ENCODE measurements at regions not wholly inside any gene's neighbourhood (a gene's known extent, or its start where the extent isn't known, plus 50 kb on each side); places are given as distances from the start of the nearest gene placed in this dataset.

DNA sequence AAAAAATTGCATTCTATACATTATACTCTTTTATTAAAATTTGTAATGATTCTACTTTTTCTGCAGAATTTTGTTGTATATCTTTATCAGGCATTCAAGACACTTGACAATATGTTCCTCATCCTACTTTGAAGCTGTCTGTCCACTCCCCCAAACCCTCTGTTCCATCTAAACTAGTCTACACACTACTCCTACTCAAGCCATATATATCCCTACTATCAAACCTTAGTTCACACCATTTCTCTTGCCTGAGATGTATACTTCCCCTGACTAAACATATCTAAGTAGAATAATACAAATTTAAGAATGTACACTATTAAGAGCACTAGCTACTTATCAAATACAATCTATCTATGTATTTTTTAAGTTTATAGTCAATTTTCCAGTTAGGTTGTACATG is 107.1 kb upstream of the FTMT start:
- no peak for DNase-seq (ENCODE audit: low spot score)
- TF ChIP-seq, protein P1, sequence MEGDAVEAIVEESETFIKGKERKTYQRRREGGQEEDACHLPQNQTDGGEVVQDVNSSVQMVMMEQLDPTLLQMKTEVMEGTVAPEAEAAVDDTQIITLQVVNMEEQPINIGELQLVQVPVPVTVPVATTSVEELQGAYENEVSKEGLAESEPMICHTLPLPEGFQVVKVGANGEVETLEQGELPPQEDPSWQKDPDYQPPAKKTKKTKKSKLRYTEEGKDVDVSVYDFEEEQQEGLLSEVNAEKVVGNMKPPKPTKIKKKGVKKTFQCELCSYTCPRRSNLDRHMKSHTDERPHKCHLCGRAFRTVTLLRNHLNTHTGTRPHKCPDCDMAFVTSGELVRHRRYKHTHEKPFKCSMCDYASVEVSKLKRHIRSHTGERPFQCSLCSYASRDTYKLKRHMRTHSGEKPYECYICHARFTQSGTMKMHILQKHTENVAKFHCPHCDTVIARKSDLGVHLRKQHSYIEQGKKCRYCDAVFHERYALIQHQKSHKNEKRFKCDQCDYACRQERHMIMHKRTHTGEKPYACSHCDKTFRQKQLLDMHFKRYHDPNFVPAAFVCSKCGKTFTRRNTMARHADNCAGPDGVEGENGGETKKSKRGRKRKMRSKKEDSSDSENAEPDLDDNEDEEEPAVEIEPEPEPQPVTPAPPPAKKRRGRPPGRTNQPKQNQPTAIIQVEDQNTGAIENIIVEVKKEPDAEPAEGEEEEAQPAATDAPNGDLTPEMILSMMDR (IDR thresholded peaks at IDR 0.05) = no peak
- H3K4me3 ChIP-seq = no peak overlapping the region
- no peak overlapping the region for H3K27ac ChIP-seq

DNA sequence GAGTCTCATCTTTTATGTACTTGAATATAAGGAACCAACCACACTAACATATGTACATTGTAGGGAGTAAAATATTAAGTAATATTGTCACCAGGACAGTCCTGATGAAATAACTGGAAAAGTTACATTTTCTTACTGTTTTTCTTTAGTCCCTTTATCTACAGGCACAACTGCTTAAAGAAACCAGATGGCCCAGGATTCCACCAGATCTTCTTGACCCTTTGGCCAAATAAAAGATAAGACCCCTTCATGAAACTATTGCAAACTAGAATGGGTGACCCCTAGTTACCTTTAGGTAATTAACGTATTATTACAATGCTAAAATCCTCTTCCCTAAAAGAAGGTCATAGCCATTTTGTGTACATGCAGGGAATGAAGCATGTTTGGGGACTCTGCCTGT is 106.3 kb upstream of the FTMT start:
- Histone ChIP-seq H3K4me3 (no peak overlapping the region), H3K27ac (no peak overlapping the region)
- TF ChIP-seq, protein P1 (IDR thresholded peaks at IDR 0.05) = no peak
- DNase-seq (ENCODE audit: low spot score) = no peak

DNA sequence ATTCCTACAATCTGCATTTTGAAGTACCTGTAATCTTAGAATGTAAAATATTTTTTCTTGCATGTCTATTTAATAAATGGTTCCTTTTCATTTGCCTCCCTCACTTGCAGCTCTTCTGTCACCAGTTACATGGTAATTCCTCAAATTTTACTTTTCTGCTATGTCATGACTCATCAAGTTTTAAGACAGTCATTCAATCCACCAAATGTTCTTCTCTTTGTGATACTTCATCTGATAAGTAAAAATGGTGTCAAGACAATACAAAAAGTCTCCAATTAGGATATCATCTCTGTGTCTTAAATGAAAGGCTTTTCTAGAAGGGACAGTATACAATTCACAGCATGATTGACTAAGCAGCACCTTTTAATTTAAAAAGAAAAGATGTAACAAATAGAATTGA is 104.9 kb upstream of the FTMT start:
- no peak overlapping the region for H3K27ac ChIP-seq
- no peak overlapping the region for H3K4me3 ChIP-seq
- no peak for DNase-seq (ENCODE audit: low spot score)
- TF ChIP-seq, protein P1 (IDR thresholded peaks at IDR 0.05) = no peak

DNA sequence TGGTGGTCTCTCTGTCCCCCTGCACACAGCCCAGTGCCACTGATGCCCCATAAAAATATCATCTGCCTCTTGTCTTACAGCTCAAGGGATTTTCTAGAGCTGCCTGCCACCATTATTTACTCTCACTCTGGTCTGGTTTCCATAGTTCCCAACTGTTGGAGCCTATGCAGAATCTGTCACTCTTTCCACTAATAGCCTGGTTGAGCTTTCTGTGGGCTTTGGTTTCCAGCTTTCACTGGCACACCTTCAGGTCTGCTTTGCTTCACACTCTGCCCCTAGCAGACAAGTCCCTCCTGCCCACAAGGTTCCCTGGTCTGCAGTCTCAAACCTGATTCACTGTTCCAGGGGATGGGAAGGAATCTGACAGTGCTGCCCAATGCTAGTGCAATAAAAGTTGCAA is 103.0 kb upstream of the FTMT start:
- no peak overlapping the region for H3K27ac ChIP-seq
- no peak overlapping the region for H3K4me3 ChIP-seq
- DNase-seq (ENCODE audit: low spot score) = no peak
- TF ChIP-seq, protein P1 (IDR thresholded peaks at IDR 0.05) = no peak

DNA sequence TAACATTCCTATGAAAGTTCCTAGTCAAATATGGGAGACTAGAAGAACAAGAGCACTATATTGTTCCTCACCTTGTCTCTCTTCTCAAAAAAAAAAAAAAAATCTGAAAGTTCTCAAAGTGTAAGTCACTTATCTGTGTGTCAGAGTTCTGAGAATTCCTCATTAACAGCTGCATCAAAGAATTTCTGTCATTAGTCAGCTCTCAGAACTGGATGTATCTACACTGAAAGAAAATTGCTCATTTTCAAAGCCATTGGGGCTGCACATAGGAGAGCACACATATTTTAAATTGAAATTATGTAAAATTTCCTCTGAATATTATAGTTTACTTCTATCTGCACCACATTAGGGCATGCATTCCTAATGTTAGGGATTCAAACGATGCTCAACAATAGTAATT is 99.5 kb upstream of the FTMT start:
- TF ChIP-seq, protein P1 (IDR thresholded peaks at IDR 0.05) = no peak
- DNase-seq (ENCODE audit: low spot score) = no peak
- Histone ChIP-seq H3K27ac (no peak overlapping the region), H3K4me3 (no peak overlapping the region)

DNA sequence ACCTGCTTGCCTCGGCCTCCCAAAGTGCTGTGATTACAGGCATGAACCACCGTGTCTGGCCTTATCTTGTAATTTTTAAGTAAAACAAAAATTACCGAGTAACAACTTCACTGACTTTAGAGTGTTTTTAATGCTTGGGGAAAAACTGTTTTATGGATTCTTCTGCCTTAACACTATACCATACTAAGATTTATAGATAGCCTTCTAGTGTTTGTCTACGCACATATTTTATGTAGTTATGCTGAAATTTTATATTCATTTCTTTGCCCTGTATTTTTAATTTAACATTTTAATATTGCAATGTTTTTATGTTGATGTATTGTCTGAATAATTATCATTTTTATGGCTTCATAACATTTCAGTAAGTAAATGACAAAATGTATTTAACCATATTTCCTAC is 96.4 kb upstream of the FTMT start:
- H3K4me3 ChIP-seq = no peak overlapping the region
- DNase-seq (ENCODE audit: low spot score) = no peak
- TF ChIP-seq, protein P1 (IDR thresholded peaks at IDR 0.05) = no peak
- no peak overlapping the region for H3K27ac ChIP-seq

DNA sequence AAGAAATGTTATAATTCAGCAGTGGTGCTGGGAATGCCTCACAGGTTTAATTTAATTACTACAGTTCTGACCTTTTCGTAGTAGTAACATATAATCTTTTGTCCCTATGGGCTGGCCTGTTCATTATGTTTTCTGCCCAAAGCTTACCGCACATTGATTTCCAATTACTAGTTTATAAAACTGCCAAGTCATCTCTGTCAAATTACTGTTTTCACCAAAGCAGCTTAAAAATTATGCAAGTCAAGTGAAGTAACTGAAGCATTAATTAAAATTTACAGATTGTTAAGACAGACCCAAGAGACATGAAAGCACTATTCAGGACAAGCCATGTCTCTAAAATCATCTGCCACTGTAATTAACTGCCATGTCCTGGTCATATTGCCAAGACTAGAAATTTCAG is 93.9 kb upstream of the FTMT start:
- H3K4me3 ChIP-seq = no peak overlapping the region
- DNase-seq (ENCODE audit: low spot score) = no peak
- H3K27ac ChIP-seq = no peak overlapping the region
- TF ChIP-seq, protein P1 (IDR thresholded peaks at IDR 0.05) = no peak
